Large intestine (tissue), 3 donors: ENCODE measurements at regions not wholly inside any gene's neighbourhood (a gene's known extent, or its start where the extent isn't known, plus 50 kb on each side); places are given as distances from the start of the nearest gene placed in this dataset.

Experiments used
- DNase-seq, 2 donors: peaks; one replicate each; pipeline versions ENCODE4 v3.0.0 to v3.0.0-alpha.2; 2013
- H3K27ac ChIP-seq: one replicate; pipeline ENCODE4 v1.5.1; 2013; ENCODE audit warnings: low read length
- H3K27me3 ChIP-seq: 2 replicates; pipeline ENCODE4 v1.6.1; 2013; ENCODE audit warnings: low read length; ENCODE audit not compliant: control insufficient read depth, insufficient read depth
- H3K36me3 ChIP-seq: 2 replicates; pipeline ENCODE4 v1.6.1; 2013; ENCODE audit warnings: low read length; ENCODE audit not compliant: control insufficient read depth, insufficient read depth
- H3K4me1 ChIP-seq: one replicate; pipeline ENCODE4 v1.6.1; 2013; ENCODE audit warnings: low read length; ENCODE audit not compliant: control insufficient read depth, insufficient read depth
- H3K4me3 ChIP-seq: one replicate; pipeline ENCODE4 v1.5.1; 2013; ENCODE audit warnings: low read length
- H3K9me3 ChIP-seq: one replicate; pipeline ENCODE4 v1.6.1; 2013; ENCODE audit warnings: mild to moderate bottlenecking, low read depth, low read length, moderate library complexity; ENCODE audit not compliant: control insufficient read depth
- WGBS: methylation state at CpG from one replicate; pipeline ENCODE4 v1.1.5; 2013; ENCODE audit warnings: low lambda C conversion rate; ENCODE audit not compliant: insufficient coverage; 5-methylcytosine and 5-hydroxymethylcytosine counted together

DNA sequence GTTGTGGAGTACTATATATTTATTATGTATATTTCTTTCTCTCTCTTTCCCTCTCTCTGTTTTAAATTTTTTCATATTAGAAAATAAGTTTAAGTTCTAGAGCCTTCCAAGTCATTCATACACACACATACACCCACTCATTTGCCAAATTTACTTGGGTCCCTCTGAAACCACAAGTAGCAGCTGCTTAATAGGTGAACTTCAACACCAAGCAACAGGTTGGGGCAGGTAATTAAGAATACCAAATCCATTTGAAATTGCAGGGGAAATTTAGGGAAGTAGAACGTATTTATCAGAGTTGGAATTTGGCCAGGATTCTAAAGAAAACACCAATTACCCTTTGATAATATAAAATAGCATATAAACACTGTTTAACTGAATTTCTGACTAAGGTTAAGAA lies 75.0 kb upstream of the RBBP8 start:
- DNase-seq, result no peak
- Histone ChIP-seq H3K27me3 (no peaks in the 10 kb centered on the region), H3K4me1 (no peaks in the 10 kb centered on the region), H3K9me3 (no peaks in the 10 kb centered on the region), H3K4me3 (no peak overlapping the region), H3K36me3 (no peaks in the 10 kb centered on the region), H3K27ac (no peak overlapping the region)
- 17% methylated on average over 1 of the region's 1 CpG for WGBS

DNA sequence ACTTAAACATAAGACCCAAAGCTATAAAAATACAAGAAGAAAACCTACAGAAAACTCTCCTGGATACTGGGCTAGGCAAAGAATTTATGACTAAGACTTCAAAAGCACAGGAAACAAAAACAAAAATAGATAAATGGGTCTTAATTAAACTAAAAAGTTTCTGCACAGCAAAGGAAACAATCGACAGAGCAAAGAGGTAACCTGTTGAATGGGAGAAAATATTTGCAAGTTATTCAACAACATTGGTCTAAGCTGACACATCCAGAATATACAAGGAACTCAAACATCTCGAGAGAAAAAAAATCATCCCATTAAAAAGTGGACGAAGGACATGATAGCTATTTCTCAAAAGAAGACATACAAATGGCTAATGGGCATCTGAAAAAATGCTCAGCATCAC lies 72.3 kb upstream of the RBBP8 start:
- 95% methylated on average over 2 of the region's 3 CpGs for WGBS
- Histone ChIP-seq H3K4me3 (no peak overlapping the region), H3K36me3 (no peaks in the 10 kb centered on the region), H3K9me3 (no peaks in the 10 kb centered on the region), H3K4me1 (no peaks in the 10 kb centered on the region), H3K27ac (no peak overlapping the region), H3K27me3 (no peaks in the 10 kb centered on the region)
- DNase-seq, result no peak

DNA sequence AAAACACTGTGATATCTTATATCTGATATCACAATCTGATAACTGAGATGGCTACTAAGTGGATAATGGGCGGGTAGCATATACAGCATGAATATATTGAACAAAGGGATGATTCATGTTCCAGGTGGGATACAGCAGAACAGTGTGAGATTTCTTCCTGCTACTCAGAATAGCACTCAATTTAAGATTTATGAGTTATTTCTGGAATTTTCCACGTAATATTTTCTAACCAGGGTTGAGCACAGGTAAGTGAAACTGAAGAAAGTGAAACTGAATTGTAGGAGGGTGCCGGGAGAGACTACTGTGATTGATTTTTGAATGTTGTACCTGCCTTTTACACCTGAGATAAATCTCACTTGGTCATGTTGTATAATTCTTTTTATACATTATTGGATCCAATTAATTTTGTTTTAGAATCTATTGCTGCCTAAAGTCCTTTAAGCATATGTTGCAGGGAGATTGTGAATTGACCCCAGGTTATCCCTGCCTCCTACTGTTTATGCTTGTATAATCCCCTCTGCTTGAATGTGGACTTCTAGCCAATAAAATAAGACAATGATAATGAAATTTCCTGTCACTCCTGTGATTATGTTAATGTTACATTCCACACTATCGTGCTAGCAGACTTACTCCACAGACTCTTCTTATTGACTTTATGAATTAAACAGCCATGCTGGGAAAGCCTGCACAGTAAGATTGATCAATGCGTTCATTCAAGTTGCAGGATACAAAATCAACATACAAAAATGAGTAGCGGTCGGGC lies 67.6 kb upstream of the RBBP8 start:
- Histone ChIP-seq H3K4me3 (no peak overlapping the region), H3K27ac (no peak overlapping the region), H3K4me1 (no peaks in the 10 kb centered on the region), H3K9me3 (no peaks in the 10 kb centered on the region), H3K27me3 (no peaks in the 10 kb centered on the region), H3K36me3 (no peaks in the 10 kb centered on the region)
- WGBS, result 60% methylated on average over 1 of the region's 7 CpGs
- DNase-seq, result peak in 1 of 2 donors; percentile 38

DNA sequence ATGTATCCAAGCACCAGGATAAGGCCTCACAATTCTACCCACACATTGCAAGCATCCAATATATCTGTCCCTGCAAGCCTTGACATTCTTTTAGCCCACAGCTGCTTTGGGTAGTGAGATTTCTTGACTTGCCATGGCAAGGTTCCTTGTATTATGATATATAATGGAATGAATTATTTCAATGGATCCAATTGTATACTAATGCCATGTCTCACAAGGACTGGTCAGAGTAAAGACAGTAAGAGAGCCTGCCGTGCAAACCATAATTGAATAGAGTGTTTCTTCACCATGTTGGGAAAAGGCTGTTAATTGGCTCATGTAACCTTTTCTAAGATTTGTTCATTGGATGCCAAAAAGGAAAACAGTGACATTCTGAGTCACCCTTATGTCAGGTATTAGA lies 64.3 kb upstream of the RBBP8 start:
- WGBS, result 100% methylated on average over 1 of the region's 1 CpG
- Histone ChIP-seq H3K27ac (no peak overlapping the region), H3K4me3 (no peak overlapping the region), H3K4me1 (peaks cover 18% of the 10 kb centered on the region), H3K27me3 (no peaks in the 10 kb centered on the region), H3K36me3 (no peaks in the 10 kb centered on the region), H3K9me3 (no peaks in the 10 kb centered on the region)
- no peak for DNase-seq

DNA sequence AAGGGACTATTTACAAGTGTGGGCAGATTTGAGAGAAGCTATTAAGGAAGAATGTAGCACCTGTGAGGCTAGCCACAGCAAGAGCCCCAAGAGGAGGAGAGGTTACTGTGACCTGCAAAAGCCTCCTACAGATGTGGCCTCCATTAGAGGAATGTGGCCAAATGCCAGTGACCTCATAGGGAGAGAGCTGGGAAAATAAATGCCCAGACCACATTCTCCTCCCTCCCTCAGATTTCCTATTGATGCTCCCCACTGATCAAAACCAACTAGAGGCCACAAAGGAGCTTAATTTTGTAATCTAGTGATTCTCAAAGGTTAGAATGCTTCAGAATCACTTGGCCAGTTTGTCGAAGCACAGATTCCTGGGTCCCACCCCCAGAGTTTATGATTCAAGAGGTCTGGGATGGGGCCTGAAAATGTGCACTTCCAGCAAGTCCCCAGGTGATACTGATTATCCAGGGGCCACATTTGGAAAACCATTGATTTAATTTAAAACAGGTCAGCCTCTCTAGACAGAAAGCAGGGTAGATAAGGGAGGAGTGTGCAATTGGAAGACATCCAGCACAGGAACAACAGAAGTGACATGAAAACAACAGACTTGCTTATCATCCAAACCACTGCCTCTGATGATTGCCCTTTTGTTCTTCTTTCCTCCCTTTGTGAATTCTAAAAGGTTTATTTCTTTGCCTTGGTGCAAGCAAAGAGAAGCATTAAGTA lies 61.2 kb upstream of the RBBP8 start:
- Histone ChIP-seq H3K36me3 (no peaks in the 10 kb centered on the region), H3K27me3 (no peaks in the 10 kb centered on the region), H3K4me3 (no peak overlapping the region), H3K9me3 (no peaks in the 10 kb centered on the region), H3K4me1 (peaks cover 23% of the 10 kb centered on the region), H3K27ac (peak overlapping the region; percentile 80)
- DNase-seq, result no peak
- WGBS, result 40% methylated on average over 1 of the region's 1 CpG

DNA sequence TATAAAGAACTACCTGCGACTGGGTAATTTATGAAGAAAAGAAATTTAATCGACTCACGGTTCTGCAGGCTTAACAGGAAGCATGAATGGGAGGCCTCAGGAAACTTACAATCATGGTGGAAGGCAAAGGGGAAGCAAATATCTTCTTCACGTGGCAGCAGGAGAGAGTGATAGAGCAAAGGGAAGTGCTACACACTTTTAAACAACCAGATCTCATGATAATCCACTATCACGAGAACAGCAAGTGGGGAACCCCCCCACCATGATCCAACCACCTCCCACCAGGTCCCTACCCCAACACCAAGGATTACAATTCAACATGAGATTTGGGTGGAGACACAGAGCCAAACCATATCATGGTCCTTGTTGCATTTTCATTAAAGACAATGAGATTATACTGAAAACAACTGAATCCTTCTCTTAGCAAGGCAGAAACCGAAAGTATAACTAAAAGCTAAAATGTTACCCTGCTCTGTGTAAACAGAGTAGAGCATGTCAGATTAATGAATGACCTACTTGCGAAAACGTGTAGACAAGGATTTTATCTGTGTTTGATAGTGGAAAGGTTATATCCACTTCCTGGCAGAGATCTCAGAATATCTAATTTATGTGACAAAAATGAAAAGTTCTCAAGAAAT lies 60.1 kb upstream of the RBBP8 start:
- peak overlapping the region; percentile 20 for H3K4me3 ChIP-seq
- DNase-seq, result peak; percentile 57 to 78
- no peaks in the 10 kb centered on the region for H3K9me3 ChIP-seq
- H3K27ac ChIP-seq, result peak overlapping the region; percentile 80
- H3K36me3 ChIP-seq, result no peaks in the 10 kb centered on the region
- peaks cover 23% of the 10 kb centered on the region for H3K4me1 ChIP-seq
- 0% methylated on average over 1 of the region's 8 CpGs for WGBS
- no peaks in the 10 kb centered on the region for H3K27me3 ChIP-seq

DNA sequence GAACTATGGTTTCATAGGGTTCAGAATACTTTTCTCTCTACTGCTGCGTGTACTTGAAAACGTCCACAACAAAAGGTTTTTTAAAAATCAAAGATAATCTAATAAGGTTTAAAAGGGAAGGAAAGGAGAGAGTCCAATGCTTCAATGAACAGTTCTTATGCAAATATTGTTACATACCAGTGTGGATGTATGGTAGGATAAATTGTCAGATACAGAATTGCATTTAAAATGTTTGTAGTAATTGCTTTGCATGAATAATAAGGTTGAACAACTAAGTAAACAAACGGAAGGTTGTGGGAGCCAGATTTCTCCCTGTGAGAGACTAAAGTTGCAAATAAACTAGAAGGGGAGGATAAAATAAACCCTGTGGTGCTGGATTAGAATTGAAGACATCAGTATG lies 53.8 kb upstream of the RBBP8 start:
- peaks cover 5% of the 10 kb centered on the region for H3K4me1 ChIP-seq
- H3K9me3 ChIP-seq, result no peaks in the 10 kb centered on the region
- no peak for DNase-seq
- no peak overlapping the region for H3K4me3 ChIP-seq
- no peaks in the 10 kb centered on the region for H3K36me3 ChIP-seq
- no peak overlapping the region for H3K27ac ChIP-seq
- H3K27me3 ChIP-seq, result no peaks in the 10 kb centered on the region
- WGBS, result no CpG with 5 or more reads among the region's 3 CpGs

DNA sequence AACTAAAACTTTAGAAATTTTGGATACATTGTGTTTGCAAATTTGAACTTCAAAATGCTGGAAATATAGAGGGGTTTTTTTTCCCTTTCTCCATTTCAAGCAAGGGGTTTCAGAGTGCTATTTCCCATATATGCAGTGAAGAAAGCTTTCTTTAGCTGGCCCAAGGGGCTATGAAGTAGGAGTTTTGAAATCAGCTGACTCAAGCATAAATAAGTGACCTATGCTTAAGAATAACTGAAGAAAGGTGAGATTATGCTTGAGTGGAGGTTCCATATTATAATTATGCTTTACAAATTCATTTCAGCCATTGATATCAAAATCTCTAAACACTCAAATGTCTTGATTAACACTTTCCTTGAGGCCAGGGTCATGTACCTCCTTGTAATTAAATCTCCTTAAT lies 51.0 kb upstream of the RBBP8 start:
- no peaks in the 10 kb centered on the region for H3K36me3 ChIP-seq
- DNase-seq, result no peak
- H3K9me3 ChIP-seq, result peaks cover 5% of the 10 kb centered on the region
- H3K27me3 ChIP-seq, result no peaks in the 10 kb centered on the region
- H3K4me3 ChIP-seq, result no peak overlapping the region
- no peaks in the 10 kb centered on the region for H3K4me1 ChIP-seq
- H3K27ac ChIP-seq, result no peak overlapping the region

DNA sequence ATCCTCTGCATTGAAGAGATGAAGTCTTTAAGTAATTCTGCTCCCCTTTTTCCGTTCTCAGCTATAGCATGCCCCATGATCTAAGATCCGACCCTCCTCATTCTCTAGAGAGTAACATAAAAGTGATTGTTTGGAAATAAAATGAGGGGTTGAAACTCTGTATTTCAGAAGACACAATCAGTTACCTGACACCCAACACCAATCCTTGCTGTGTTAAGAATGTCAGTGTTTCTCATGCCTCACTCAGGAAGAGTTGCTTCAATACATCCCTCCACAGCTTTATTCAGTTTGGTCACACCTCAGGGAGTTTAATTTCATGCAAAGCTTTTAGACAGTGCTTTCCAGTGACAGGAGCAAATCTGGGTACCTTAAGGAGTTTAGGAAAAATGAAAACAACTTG lies 49.9 kb upstream of the RBBP8 start:
- Histone ChIP-seq H3K4me3 (no peak overlapping the region), H3K36me3 (no peaks in the 10 kb centered on the region), H3K9me3 (peaks cover 5% of the 10 kb centered on the region), H3K27me3 (no peaks in the 10 kb centered on the region), H3K27ac (no peak overlapping the region), H3K4me1 (no peaks in the 10 kb centered on the region)
- DNase-seq, result no peak
- WGBS, result no CpG with 5 or more reads among the region's 2 CpGs
